ENCODE measurements at regions not wholly inside any gene's neighbourhood (a gene's known extent, or its start where the extent isn't known, plus 50 kb on each side); places are given as distances from the start of the nearest gene placed in this dataset.

GRCh38 chr20:7226156-7226555 is 458.7 kb downstream of the BMP2 start:
- ChIA-PET POLR2A (no interaction called here), CTCF (no interaction called here)
- Histone ChIP-seq H3K4me1 (ENCODE audit: control insufficient read depth in 1 of 2, insufficient read depth in 2 of 2, low read depth in 1 of 2, low read length in 1 of 2) (no peaks in the 10 kb centered on the region), H3K27me3 (ENCODE audit: insufficient read depth) (no peaks in the 10 kb centered on the region), H3K27ac (ENCODE audit: low read depth in 2 of 2, low read length in 1 of 2) (no peak overlapping the region), H3K9me3 (no peaks in the 10 kb centered on the region), H3K4me2 (no peak overlapping the region), H3K36me3 (replicated peaks in 1 of 2; ENCODE audit: control insufficient read depth in 1 of 2, insufficient read depth in 2 of 2, low read length in 1 of 2) (no peaks in the 10 kb centered on the region), H3K9ac (no peak overlapping the region), H3K4me3 (ENCODE audit: low read depth in 2 of 2, low read length in 1 of 2) (no peak overlapping the region), H3K9me2 (no peaks in the 10 kb centered on the region), H3F3A (replicated peaks; ENCODE audit: insufficient read depth) (no peaks in the 10 kb centered on the region), H2AFZ (ENCODE audit: low read depth) (no peak overlapping the region), H3K79me2 (ENCODE audit: insufficient read depth) (no peaks in the 10 kb centered on the region), H4K20me1 (ENCODE audit: insufficient read depth) (no peaks in the 10 kb centered on the region)
- DNase-seq = no peak
- 4% methylated on average over 2 of the region's 2 CpGs for WGBS (ENCODE audit: low lambda C conversion rate)
- TF ChIP-seq FOXJ3 (CRISPR knock-in tag; IDR thresholded peaks at IDR 0.05) = no peak
- no peak for TF ChIP-seq GABPA (IDR thresholded peaks at IDR 0.05; ENCODE audit: low read depth)
- no peak for TF ChIP-seq TAF1 (IDR thresholded peaks at IDR 0.05; ENCODE audit: borderline replicate concordance, low read depth, low read length)
- TF ChIP-seq USF2 (IDR thresholded peaks at IDR 0.05; ENCODE audit: borderline replicate concordance, low read depth, low read length) = no peak
- no peak for TF ChIP-seq GATA2 (CRISPR knock-in tag; IDR thresholded peaks at IDR 0.05)
- no peak for TF ChIP-seq CHD2 (IDR thresholded peaks at IDR 0.05; ENCODE audit: low read length, partially characterized antibody)
- TF ChIP-seq TEAD4 (IDR thresholded peaks at IDR 0.05; ENCODE audit: borderline replicate concordance, insufficient read depth) = no peak
- TF ChIP-seq RXRA (IDR thresholded peaks at IDR 0.05; ENCODE audit: borderline replicate concordance, low read depth) = no peak
- TF ChIP-seq FOXM1 (IDR thresholded peaks at IDR 0.05; ENCODE audit: low read depth) = no peak
- no peak for TF ChIP-seq CTCF (IDR thresholded peaks at IDR 0.05)
- TF ChIP-seq TCF12 (IDR thresholded peaks at IDR 0.05) = no peak

- Histone ChIP-seq H3K79me2 (ENCODE audit: insufficient read depth) (no peaks in the 10 kb centered on the region), H3F3A (replicated peaks; ENCODE audit: insufficient read depth) (no peaks in the 10 kb centered on the region), H3K4me3 (ENCODE audit: low read depth in 2 of 2, low read length in 1 of 2) (no peak overlapping the region), H3K9ac (no peak overlapping the region), H3K27me3 (ENCODE audit: insufficient read depth) (no peaks in the 10 kb centered on the region), H3K27ac (ENCODE audit: low read depth in 2 of 2, low read length in 1 of 2) (no peak overlapping the region), H3K9me2 (no peaks in the 10 kb centered on the region), H3K9me3 (no peaks in the 10 kb centered on the region), H3K4me1 (ENCODE audit: control insufficient read depth in 1 of 2, insufficient read depth in 2 of 2, low read depth in 1 of 2, low read length in 1 of 2) (no peaks in the 10 kb centered on the region), H3K36me3 (replicated peaks in 1 of 2; ENCODE audit: control insufficient read depth in 1 of 2, insufficient read depth in 2 of 2, low read length in 1 of 2) (no peaks in the 10 kb centered on the region), H3K4me2 (no peak overlapping the region), H4K20me1 (ENCODE audit: insufficient read depth) (no peaks in the 10 kb centered on the region), H2AFZ (ENCODE audit: low read depth) (no peak overlapping the region)
- POLR2A ChIA-PET = no interaction called here
- CTCF ChIA-PET = no interaction called here
- DNase-seq = no peak
- TF ChIP-seq GATA2 (CRISPR knock-in tag; IDR thresholded peaks at IDR 0.05) (no peak), USF1 (IDR thresholded peaks at IDR 0.05; ENCODE audit: borderline replicate concordance, low read depth) (no peak), SIN3A (IDR thresholded peaks at IDR 0.05; ENCODE audit: borderline replicate concordance, low read depth, low read length) (no peak), IRF3 (IDR thresholded peaks at IDR 0.05; ENCODE audit: low read depth, low read length) (no peak), TEAD4 (IDR thresholded peaks at IDR 0.05; ENCODE audit: borderline replicate concordance, insufficient read depth) (no peak), MEF2A (IDR thresholded peaks at IDR 0.05; ENCODE audit: borderline replicate concordance, low read depth) (no peak), CTCF (IDR thresholded peaks at IDR 0.05) (no peak), RCOR1 (IDR thresholded peaks at IDR 0.05; ENCODE audit: low read length) (no peak), JUND (IDR thresholded peaks at IDR 0.05) (no peak), EZH2phosphoT487 (IDR thresholded peaks at IDR 0.05; ENCODE audit: borderline replicate concordance, low read depth) (no peak), FOSL2 (IDR thresholded peaks at IDR 0.05; ENCODE audit: borderline replicate concordance, low read depth) (no peak), FOXM1 (IDR thresholded peaks at IDR 0.05; ENCODE audit: low read depth) (no peak), NFIC (IDR thresholded peaks at IDR 0.05; ENCODE audit: borderline replicate concordance) (no peak), RFX5 (IDR thresholded peaks at IDR 0.05; ENCODE audit: low read length) (no peak), CHD2 (IDR thresholded peaks at IDR 0.05; ENCODE audit: low read length, partially characterized antibody) (no peak)
These were observed 463.8 kb downstream of the BMP2 start for GRCh38 chr20:7231303-7231702.
